ENCODE measurements at regions not wholly inside any gene's neighbourhood (a gene's known extent, or its start where the extent isn't known, plus 50 kb on each side); places are given as distances from the start of the nearest gene placed in this dataset.
A peak's percentile ranks its signal among the peaks of the same experiment; 100 is the strongest.

DNA sequence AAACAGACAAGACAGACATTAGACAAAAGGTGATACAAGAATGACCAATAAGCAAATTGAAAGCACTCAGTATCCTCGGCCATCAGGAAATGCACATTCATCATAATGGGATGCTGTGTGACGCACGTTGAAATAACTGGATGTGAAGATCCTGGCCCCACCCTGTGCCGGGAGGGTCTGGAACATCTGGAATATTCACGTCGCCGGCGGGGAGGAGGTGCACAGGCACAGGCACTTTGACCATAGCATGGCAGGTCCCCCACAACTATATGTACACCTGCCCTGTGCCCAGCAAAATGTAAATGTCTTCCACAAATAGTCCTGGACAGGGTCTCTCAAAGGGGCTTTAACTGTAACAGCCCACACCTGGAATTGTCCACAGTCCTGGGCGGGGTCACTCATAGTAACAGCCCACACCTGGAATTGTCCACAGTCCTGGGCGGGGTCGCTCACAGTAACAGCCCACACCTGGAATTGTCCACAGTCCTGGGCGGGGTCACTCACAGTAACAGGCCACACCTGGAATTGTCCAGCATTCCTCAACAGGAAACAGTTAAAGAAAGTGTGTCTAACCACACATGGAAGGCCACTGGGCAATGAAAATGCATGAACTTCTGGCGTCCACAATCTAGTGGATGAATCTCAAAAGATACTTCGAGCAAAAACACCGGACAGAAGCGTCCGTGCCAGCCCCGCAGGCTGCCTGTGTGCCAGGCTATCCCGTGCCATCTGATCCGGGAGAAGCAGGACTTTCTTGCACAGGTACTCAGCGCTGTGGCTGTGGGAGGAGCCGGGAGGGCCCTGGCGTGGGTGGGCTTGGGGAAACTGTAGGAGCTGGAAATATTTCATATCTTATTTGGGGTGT, 113.4 kb downstream of the RTP5 start:
- DNase-seq (ENCODE audit: low read depth in 2 of 2), result no peak

DNA sequence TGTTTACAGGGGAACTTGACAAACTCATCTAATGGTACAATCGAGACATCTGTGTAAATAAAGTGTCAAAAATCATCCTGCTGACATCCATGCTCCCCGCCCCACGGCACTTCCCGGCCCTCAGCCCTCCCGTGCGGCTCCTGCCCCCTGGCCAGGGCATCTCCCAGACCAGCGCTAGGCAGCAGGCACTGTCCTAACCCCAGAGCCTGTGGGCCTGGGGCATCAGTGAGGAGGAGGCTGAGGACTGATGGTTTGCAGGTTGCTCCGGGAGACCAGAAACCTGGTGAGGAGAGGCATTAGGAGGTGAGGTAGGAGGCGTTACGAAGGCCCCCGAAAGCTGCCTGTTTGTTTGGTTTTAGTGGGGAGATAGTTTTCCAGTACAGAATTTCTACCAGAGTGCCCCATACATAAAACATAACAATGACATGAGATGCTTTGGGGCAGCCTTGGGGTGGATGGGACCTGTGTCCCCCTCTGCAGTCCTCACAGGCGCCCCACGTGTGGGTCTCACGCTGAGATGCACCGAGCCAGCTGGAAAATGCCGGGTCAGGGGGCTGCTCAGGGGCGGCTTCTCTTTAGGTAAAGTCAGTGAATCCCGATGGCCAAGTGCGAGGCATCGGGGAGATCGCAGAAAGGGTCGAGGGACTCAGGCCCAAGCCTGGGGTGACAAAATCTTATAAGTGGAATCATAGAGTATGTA, 114.2 kb downstream of the RTP5 start:
- no peak for DNase-seq (ENCODE audit: low read depth in 2 of 2)

DNA sequence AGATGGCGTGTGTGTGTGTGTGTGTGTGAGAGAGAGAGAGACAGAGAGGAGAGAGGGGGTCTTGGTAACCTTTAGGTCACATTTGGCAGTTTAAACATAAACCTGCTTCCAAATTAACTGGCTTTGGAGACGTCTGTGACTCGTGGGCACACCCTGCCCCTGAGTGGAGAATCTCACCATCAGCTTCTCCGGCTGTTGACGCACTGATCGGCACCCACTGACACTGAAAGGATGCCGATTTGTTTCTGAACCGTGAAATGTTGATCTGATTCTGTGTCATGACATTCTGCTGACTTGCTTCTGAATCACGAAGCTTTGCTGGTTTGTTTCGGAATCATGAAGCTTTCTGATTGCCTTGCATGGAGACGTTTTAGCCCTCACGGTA, 114.7 kb downstream of the RTP5 start:
- no peak for DNase-seq (ENCODE audit: low read depth in 2 of 2)

DNA sequence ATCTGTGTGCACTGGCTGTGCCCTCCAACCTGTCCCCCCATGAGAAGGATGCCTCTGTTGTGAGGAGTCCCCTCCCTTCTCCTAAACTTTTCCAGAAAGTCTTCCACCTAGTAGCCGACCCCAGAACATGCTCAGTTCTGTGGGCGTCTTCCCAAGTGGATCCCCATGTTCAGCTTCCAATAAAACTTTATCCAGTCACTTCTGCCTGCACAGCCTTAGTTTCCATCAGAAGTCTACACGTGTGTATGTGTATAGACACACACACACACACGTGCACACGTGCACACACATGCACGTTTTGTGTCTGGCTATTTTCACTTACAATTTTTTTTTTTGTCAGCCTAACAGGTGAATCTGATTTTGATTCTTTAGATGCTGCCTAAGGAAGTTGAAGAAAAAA, 115.1 kb downstream of the RTP5 start:
- no peak for DNase-seq (ENCODE audit: low read depth in 2 of 2)

DNA sequence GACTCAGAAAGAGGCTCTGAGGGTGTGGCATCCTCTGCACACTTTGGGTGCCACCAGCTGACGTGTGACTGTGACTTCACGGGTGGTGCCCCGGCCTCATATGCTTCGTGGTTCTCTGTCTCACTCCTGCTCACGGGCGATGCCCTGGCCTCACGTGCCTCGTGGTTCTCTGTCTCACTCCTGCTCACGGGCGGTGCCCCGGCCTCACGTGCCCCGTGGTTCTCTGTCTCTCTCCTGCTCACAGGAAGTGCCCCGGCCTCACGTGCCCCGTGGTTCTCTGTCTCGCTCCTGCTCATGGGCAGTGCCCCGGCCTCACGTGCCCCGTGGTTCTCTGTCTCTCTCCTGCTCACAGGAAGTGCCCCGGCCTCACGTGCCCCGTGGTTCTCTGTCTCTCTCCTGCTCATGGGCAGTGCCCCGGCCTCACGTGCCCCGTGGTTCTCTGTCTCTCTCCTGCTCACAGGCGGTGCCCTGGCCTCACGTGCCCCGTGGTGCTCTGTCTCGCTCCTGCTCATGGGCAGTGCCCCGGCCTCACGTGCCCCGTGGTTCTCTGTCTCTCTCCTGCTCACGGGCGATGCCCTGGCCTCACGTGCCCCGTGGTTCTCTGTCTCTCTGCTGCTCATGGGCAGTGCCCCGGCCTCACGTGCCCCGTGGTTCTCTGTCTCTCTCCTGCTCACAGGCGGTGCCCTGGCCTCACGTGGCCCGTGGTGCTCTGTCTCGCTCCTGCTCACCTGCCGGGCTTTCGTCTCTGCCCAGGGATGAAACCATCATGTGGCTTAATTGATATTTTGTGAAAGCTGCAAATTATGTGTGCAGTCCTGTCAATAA, 115.8 kb downstream of the RTP5 start:
- DNase-seq (ENCODE audit: low read depth in 2 of 2), result peak; percentile 12 to 29

DNA sequence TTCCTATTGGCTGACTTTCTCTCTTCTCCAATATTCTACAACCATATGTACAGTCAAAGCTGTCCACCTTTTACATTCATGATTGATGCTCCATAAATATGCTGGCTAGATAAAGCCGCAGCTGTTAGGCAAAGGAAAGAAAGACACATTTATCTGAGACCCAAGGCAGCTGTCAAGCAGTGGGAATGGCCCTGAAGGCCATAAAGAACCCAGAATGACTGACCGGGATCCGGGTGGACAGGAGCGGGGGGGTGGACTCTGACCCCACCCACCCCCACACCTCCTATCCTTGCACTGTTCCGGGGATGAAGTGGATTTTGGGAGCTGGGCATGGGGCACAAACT, 116.4 kb downstream of the RTP5 start:
- DNase-seq (ENCODE audit: low read depth in 2 of 2), result no peak

DNA sequence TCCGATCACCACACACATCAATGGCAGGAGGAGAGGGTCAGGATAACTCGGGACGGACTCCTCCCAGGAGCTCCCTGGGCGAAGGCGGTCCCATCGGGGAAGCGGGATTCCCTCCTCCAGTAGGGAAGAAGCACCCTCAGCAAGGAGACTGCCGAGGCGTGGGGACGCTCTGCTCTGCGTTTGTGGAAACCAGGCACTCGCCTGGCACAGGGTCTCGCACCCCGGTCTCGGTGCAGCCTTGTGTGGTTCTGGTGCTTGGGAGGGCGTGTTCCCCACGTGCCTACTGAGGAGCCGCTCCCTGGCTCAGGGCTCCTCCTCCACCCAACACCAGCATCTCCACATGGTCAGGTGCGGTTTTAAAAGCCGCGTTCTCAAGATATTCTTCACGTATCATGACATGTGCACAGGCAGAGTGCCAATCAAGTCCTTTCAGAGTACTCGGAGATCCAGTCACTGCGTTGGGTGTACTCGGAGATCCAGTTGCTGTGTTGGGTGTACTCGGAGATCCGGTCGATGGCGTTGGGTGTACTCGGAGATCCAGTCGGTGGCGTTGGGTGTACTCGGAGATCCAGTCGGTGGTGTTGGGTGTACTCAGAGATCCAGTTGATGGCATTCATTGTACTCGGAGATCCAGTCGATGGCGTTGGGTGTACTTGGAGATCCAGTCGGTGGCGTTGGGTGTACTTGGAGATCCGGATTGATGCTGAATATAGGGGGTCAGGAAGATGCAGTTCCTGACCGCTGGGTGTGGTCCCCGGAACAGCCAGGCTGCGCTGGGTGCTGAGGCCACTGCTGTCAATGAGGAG, 117.5 kb downstream of the RTP5 start:
- DNase-seq (ENCODE audit: low read depth in 2 of 2), result no peak

DNA sequence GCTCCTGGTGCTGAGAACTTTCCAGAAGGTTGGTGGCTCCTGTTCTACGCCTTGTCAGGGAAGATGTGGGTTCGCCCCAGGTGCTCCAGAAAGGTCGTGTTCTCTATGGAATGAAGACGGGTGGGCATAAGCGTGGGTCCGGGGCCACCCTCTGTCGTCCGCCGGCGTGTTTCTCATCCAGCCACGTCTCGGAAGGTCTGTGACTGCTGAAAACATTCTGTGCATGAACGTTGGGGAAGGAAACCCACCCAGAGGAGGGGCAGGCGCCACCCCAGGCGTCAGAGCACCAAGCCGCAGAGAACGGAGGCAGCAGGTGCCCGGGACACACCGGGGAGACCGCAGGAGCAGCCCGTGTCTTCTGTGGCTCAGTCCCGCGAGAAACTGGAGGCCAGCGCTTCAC, 118.2 kb downstream of the RTP5 start:
- no peak for DNase-seq (ENCODE audit: low read depth in 2 of 2)

DNA sequence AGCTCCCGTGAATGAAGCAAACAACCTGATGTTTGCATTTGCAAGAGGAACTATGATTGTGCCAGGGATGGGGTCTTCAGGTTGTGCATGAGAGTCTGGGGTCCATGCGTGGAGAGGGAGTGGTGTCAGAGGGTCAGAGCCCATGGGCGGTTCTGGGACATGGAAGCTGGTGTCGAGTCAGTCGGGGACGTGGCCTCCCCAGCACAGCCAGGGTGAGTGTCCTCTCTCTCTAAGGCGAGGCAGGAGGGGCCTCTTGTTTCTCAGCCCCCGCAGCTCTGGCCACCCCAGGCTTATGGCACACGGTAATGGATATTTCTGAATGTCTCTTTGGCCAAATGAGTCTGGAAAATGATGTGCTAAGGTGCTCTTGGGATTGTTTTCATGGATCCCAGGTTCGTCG, 118.6 kb downstream of the RTP5 start:
- DNase-seq (ENCODE audit: low read depth in 2 of 2), result no peak

DNA sequence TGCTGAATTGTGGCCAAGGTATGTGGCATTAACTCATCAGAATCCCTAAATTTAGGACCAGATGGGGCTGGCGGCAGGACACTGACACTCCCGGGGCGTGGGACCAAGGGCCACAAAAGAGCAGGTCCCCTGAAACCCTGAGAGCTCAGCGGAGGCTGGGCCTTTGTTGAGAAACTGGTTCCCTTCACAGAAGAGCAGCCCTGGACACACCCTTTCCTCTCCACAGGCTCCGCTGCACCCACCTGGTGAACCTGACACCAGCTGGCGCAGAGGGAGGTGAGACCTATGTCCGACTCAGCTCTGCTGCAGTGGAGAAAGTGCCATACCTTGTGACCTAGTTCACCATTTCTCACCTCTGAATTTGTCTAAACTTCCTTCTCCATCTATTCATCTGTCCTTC, 119.5 kb downstream of the RTP5 start:
- DNase-seq (ENCODE audit: low read depth in 2 of 2), result no peak

DNA sequence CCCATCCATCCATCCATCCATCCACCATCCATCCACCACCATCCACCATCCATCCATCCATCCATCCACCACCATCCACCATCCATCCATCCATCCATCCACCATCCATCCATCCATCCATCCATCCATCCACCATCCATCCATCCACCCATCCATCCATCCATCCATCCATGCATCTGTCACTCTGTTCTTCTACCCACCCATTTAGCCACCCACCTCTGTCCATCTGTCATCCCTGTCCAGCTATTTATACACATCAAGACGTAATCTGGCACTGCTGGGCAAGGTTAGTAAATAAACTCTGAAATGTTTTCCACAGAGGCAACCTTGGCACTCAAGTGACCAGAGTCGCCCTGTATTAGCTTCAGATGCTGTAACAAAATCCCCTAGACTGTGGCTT, 120.9 kb downstream of the RTP5 start:
- no peak for DNase-seq (ENCODE audit: low read depth in 2 of 2)

DNA sequence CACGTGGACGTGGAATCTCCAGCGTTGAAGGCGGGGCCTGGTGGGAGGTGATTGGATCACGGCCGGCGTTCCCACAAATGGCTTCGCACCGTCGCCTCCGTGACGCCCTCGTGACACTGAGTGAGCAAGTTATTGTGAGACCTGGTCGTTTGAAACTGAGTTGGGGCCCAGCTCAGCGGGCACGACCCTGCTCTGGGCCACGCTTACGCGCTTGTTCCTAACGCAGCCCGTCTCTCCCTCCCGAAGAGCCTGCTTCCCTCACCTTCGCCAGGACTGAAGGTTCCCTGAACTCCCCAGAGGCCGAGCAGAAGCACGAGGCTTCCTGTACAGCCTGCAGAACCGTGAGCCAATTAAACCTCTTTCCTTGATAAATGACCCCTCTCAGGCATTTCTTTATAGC, 121.8 kb downstream of the RTP5 start:
- DNase-seq (ENCODE audit: low read depth in 2 of 2), result no peak

DNA sequence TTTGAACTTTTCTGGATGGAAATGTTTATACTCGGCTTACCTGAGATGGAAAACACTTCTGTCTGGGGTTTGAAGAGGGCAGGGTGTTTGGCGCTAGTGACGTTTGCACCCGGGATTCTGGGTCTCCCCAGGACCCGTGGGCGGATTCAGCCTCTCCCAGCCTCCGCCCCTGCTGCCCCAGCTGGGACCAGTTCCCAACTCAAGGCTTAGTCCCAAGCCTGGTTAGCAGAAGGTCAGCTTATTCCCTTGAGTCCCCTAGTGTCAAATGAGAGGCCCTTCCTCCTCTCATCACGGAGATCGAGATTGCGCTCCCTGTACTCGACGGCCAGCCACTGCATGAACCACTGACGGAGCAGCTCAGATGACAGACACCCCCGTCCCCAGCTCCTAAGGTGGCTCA, 123.2 kb downstream of the RTP5 start:
- DNase-seq (ENCODE audit: low read depth in 2 of 2), result no peak

DNA sequence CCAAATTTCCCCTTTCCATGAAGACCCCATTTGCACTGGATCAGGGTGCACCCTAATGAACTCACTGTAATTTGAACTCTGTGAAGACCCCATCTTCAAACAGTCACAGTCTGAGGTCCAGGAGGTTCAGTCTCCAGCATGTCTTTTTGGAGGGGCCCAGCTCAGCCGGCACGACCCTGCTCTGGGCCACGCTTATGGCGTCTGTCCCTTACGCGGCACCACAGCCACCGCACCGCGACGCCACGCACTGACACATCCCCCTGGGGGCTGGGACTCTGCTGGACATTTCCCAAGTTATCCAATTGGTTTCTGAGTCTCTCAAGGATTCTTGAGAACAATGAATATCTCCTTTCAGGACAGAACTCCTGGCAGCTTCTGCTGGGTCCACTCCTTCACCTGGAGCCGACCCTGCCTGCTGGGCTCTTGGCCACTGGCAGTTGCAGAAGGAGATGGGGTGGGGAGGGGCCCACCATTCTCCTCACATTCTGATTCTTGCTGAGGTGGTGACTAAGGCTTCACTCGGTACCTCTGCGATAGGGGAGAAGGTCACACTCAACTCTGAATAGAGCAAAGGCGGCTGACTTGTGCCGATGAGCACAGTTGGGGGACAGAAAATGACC, 124.0 kb downstream of the RTP5 start:
- DNase-seq (ENCODE audit: low read depth in 2 of 2), result no peak

DNA sequence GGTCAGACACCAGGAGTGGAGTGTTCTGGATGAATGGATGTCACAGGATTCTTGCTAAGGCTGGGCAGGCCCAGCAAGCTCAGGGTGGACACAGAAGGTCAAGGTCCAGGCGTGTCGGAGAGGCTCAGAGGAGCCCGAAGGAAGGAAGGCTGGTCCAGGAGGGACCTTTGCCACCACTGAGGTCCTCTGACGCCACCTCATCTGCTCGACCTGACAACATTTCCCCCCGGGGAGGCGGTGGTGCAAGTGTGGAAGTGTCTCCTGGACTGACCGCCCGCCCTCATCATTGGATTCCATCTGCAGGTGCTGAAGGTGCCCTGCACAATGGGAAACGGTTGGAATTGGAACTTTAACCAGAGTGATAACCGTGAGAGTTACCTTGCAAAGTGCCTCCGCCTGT, 124.6 kb downstream of the RTP5 start:
- DNase-seq (ENCODE audit: low read depth in 2 of 2), result no peak

DNA sequence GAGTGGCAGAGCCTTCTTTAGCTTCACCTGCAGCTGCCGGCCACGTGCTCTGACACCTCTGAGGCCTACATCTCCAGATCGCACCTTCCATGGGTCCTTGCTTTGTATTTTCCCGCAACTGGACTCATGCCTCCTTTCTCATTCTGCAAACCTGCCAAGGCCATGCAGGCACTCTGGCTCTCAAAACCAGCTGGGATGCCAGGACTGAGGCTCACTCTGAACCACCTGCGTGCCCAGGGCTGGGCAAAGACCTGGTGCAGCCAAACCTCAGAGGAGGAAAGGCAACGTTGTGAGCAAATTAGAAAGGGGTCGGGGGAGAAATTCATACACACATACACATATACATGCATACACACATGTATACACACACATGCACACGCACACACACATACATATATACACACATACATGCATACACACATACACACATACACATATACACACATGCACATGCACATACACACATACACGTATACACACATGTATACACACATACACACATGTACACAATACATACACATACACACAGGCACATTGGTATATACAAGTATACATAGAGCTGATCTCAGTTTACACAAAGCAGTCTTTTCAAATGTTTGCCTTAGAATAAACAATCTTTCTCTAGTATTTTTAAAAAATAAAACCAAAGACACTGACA, 125.2 kb downstream of the RTP5 start:
- no peak for DNase-seq (ENCODE audit: low read depth in 2 of 2)

DNA sequence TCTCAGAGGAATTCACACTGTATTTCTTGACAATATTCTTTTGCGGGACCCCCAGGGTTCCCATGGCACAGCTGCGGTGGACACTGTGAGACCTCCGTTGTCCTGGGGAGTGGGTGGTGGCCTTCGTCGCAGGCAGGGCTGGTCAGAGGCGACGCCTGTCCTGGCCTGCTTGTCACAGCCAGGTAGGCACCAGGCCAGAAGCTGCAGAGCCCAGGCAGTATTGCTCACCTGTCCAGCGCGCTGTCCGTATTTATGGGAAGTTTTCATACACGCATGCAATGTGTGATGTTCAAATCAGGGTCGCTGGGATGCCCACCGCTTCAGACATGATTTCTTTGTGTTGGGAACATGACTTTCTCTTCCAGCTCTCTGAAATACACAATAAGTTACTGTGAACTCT, 126.6 kb downstream of the RTP5 start:
- DNase-seq (ENCODE audit: low read depth in 2 of 2), result no peak

DNA sequence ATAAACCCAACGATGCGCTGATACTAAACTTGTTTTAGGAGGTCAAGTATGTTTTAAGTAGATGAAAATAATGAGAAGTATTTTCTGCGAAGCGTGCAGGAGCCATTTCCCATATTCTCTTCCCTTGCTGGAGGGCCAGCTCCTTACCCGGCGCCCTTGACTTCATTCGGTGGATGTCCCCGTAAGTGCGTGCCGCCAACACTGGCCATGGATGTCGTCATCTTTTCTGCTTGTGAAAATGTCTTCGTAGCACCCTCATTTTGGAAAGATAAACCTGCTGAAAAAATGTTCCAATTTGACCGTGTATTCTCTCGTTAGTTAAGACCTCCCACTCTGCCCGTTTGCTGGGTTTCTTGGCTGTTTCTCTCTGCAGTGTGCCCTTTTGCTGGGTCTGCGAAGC, 127.5 kb downstream of the RTP5 start:
- DNase-seq (ENCODE audit: low read depth in 2 of 2), result no peak

DNA sequence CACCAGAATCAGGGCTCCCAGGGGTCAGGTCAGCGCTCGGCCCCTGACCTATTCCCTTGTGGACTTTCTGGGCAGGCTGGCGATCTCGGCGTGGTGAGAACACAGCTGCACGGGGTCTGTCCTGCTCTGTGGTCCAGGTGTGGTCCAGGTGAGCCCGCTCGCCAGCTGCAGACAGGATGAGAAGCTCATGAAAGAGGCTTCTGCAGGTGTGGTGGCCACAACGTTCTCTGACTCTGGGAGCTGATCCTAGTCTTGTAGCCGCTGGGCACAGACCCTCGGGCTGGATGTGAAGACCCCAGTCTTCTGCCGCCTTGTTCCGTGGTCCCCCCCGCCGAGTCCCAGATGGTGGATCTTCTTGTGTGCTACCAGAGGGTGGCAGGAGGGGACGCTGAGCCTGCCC, 129.7 kb downstream of the RTP5 start:
- DNase-seq (ENCODE audit: low read depth in 2 of 2), result no peak

DNA sequence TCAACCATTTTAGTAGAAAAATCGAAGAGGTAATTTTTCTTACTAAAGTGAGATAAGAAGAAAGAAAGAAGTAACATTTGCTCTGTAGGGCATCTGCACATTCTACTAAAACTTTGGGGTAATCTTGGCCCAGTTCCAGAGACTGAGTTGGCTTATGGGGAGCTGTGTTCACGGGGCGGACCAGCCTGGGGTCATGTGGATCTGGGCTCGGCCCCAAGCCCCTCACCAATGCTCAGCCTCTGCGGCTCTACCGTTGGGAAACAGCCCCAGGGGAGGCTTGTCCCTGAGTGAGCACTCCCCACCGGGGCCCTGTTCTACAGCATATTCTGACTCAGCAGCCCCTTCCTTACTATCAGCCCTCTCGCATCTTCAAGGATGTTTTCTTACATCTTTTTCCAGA, 132.3 kb downstream of the RTP5 start:
- no peak for DNase-seq (ENCODE audit: low read depth in 2 of 2)

DNA sequence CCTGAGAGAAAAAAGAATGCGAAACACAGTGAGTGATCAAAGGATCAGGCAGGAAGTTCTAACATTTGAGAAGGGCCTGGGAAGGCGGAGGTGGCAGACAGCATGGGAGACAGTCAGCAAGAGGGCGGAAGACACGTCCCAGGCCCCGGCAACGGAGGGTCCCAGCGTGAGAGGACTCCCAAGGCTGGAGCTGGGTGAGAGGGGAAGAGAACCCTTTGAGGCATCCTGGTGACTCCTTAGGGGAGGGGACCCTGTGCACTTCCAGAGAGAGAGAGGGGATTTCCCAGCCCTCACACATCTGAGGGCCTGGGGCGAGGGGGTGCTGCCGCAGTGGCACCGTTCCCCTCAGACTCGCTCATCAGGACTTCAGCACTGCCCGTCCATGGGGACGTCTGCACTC, 133.4 kb downstream of the RTP5 start:
- no peak for DNase-seq (ENCODE audit: low read depth in 2 of 2)

Measured in stimulated activated CD4-positive, alpha-beta T cell treated with anti-CD3 and anti-CD28 coated beads, Interleukin-1b, Interleukin-23, amount 100 ng/mL, for 4 hours (primary cell).